Colonic mucosa (tissue), 4 donors: ENCODE measurements at regions not wholly inside any gene's neighbourhood (a gene's known extent, or its start where the extent isn't known, plus 50 kb on each side); places are given as distances from the start of the nearest gene placed in this dataset.

Source experiments
- DNase-seq: peaks from one replicate; pipeline ENCODE4 v3.0.0-alpha.2; 2020
- H3K27ac ChIP-seq: fragments of 200-600 bp; one replicate; pipeline ENCODE4 v1.8.0; 2021
- H3K27me3 ChIP-seq: fragments of 200-600 bp; one replicate; pipeline ENCODE4 v1.8.0; 2021
- H3K36me3 ChIP-seq: fragments of 200-600 bp; one replicate; pipeline ENCODE4 v1.8.0; 2021
- H3K4me1 ChIP-seq: fragments of 200-600 bp; one replicate; pipeline ENCODE4 v1.8.0; 2021; ENCODE audit warnings: mild to moderate bottlenecking
- H3K4me3 ChIP-seq: fragments of 200-600 bp; one replicate; pipeline ENCODE4 v1.8.0; 2021
- H3K9ac ChIP-seq, 2 donors: one replicate each; pipeline ENCODE4 v1.7.0; 2013; ENCODE audit warnings: control low read depth in 2 of 2, low read depth in 2 of 2, low read length in 2 of 2
- H3K9me3 ChIP-seq: fragments of 200-600 bp; one replicate; pipeline ENCODE4 v1.8.0; 2021
- CTCF ChIP-seq: fragments of 200-600 bp; IDR thresholded peaks from one replicate; pipeline ENCODE4 v1.8.0; 2022; ENCODE audit warnings: antibody characterized with exemption, mild to moderate bottlenecking
- intact Hi-C: fragments of 100-400 bp; cut with DNase I; formaldehyde crosslinking; loops from one replicate; pipeline ENCODE4 v1.14.1; 2022
- donor health status: healthy.
- donor health status: DM: no; HTN: no; CAD: no.
- donor health status: DM: no; HTN: no; CAD: no.

DNA sequence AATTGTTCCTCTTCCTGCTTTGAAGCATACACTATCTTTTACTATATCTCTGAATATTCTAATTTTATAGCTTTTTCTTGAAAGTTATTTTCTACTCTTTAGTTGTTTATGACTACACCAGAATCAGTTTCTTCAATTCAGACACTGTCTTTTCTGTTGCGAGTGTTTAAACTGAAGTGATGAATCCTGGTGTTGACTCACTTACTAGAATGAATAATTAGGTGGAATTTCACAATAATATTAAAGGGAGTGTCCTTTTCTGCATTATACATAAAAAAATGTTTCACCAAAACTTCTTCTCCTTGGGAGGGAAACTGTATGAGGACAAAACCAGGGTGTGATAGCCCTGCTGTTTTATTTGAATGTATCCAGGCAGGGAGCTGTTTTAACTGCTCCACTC, 1383.1 kb downstream of the C4orf33 start:
- intact Hi-C loops, result no loop called here
- Histone ChIP-seq H3K27ac (no peak overlapping the region), H3K4me1 (no peaks in the 10 kb centered on the region), H3K4me3 (no peak overlapping the region), H3K9me3 (no peaks in the 10 kb centered on the region), H3K36me3 (no peaks in the 10 kb centered on the region), H3K27me3 (no peaks in the 10 kb centered on the region), H3K9ac (no peak overlapping the region)
- TF ChIP-seq CTCF, result no peak
- DNase-seq, result no peak

DNA sequence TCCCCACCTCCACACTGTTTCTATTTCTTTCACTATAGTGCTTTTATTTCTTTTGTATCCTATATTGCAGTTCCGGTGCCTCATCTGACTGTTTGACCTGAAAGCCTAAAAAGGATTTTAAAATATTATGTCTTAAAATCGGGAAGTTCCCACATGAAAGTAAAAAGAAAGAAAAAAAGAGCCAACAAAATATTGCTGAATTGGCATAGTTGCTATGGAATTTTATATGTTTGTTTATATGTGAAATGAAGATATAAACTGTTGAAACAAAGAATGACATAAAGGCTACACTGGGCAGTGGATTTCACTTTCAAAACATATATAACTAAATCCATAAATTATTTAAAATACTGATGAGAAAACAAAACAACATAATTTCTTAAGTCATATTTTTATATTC, 1383.7 kb downstream of the C4orf33 start:
- Histone ChIP-seq H3K27ac (no peak overlapping the region), H3K4me1 (no peaks in the 10 kb centered on the region), H3K27me3 (no peaks in the 10 kb centered on the region), H3K9ac (no peak overlapping the region), H3K9me3 (no peaks in the 10 kb centered on the region), H3K36me3 (no peaks in the 10 kb centered on the region), H3K4me3 (no peak overlapping the region)
- TF ChIP-seq CTCF, result no peak
- intact Hi-C loops, result no loop called here
- DNase-seq, result no peak

DNA sequence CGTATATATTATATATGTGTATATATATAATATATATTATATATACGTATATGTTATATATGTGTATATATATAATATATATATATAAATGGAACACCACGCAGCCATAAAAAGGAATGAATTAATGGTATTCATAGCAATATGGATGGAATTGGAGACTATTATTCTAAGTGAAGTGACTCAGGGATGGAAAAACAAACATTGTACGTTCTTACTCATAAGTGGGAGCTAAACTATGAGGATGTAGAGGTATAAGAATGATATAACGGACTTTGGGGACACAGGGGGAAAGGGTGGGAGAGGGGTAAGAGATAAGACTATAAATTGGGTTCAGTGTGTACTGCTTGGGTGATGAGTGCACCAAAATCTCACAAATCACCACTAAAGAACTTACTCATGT, 1388.9 kb downstream of the C4orf33 start:
- DNase-seq, result no peak
- no peaks in the 10 kb centered on the region for H3K4me1 ChIP-seq
- H3K36me3 ChIP-seq, result no peaks in the 10 kb centered on the region
- H3K27ac ChIP-seq, result no peak overlapping the region
- no peak overlapping the region for H3K4me3 ChIP-seq
- no peak overlapping the region for H3K9ac ChIP-seq
- no peaks in the 10 kb centered on the region for H3K27me3 ChIP-seq
- H3K9me3 ChIP-seq, result no peaks in the 10 kb centered on the region
- intact Hi-C loops, result no loop called here
- TF ChIP-seq CTCF, result no peak

DNA sequence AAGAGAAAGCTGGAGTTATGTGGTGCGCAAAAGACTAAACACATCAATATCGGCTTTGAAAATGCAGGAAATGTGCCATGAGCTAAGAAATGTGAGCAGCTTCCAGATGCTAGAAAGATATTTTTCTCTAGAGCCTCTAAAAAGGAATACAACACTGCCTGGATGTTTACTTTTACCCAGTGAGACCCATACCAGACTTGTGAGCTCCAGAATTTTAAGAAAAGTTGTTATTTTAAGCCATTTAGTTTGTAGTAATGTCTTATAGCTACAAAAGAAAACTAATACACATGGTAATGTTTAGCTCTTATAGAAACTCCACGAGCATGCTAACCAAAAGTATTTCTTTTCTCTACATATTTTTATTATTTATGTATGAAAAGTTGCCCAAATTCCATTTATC, 1389.4 kb downstream of the C4orf33 start:
- no peak for TF ChIP-seq CTCF
- Histone ChIP-seq H3K36me3 (no peaks in the 10 kb centered on the region), H3K9ac (no peak overlapping the region), H3K4me1 (no peaks in the 10 kb centered on the region), H3K4me3 (no peak overlapping the region), H3K27me3 (no peaks in the 10 kb centered on the region), H3K27ac (no peak overlapping the region), H3K9me3 (no peaks in the 10 kb centered on the region)
- DNase-seq, result no peak
- intact Hi-C loops, result no loop called here

- Histone ChIP-seq H3K9ac (no peak overlapping the region), H3K27ac (no peak overlapping the region), H3K36me3 (no peaks in the 10 kb centered on the region), H3K4me1 (no peaks in the 10 kb centered on the region), H3K9me3 (no peaks in the 10 kb centered on the region), H3K4me3 (no peak overlapping the region), H3K27me3 (no peaks in the 10 kb centered on the region)
- intact Hi-C loops, result no loop called here
- no peak for TF ChIP-seq CTCF
- DNase-seq, result no peak
These were observed 1390.2 kb downstream of the C4orf33 start for GRCh38 chr4:130486186-130486585.

GRCh38 chr4:130486841-130487240, 1390.9 kb downstream of the C4orf33 start:
- DNase-seq, result no peak
- H3K36me3 ChIP-seq, result no peaks in the 10 kb centered on the region
- H3K9me3 ChIP-seq, result no peaks in the 10 kb centered on the region
- no peak overlapping the region for H3K4me3 ChIP-seq
- intact Hi-C loops, result no loop called here
- H3K4me1 ChIP-seq, result no peaks in the 10 kb centered on the region
- H3K9ac ChIP-seq, result no peak overlapping the region
- TF ChIP-seq CTCF, result no peak
- H3K27me3 ChIP-seq, result no peaks in the 10 kb centered on the region
- no peak overlapping the region for H3K27ac ChIP-seq
